ENCODE measurements at regions not wholly inside any gene's neighbourhood (a gene's known extent, or its start where the extent isn't known, plus 50 kb on each side); places are given as distances from the start of the nearest gene placed in this dataset.

DNA sequence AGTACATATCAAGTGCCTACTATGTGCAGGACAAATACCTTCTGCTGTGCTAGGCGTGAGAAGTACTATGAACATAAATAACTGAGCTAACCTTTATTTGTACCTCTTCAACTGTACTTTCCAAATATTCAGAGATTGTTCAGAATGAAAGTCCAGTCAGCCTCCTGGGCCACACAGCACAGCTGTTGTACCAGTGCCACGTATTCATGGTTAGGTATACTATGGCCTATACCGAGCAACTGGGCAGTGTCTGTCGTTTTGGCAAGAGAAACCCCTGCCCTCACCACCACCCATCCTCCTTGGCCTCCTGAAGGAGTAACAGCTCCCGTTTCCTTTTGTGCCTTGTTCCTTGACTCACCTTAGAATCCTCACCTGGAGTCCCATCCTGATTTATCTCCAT is 53.0 kb downstream of the RASSF10 start:
- WGBS, 2 donors = 82 to 87% methylated on average over 5 of the region's 5 CpGs
- intact Hi-C loops (cut with DNase I) = no loop called here
- H3K9me3 ChIP-seq = no peaks in the 10 kb centered on the region
- no peaks in the 10 kb centered on the region for H3K36me3 ChIP-seq
- peaks cover 0 to 10% (median 0%) of the 10 kb centered on the region in 3 donors for H3K27me3 ChIP-seq
- no peak overlapping the region for H3K4me3 ChIP-seq
- no peaks in the 10 kb centered on the region for H3K4me1 ChIP-seq
- DNase-seq = no peak
- TF ChIP-seq POLR2AphosphoS5 (IDR thresholded peaks at IDR 0.05) = no peak
- TF ChIP-seq, protein P1, sequence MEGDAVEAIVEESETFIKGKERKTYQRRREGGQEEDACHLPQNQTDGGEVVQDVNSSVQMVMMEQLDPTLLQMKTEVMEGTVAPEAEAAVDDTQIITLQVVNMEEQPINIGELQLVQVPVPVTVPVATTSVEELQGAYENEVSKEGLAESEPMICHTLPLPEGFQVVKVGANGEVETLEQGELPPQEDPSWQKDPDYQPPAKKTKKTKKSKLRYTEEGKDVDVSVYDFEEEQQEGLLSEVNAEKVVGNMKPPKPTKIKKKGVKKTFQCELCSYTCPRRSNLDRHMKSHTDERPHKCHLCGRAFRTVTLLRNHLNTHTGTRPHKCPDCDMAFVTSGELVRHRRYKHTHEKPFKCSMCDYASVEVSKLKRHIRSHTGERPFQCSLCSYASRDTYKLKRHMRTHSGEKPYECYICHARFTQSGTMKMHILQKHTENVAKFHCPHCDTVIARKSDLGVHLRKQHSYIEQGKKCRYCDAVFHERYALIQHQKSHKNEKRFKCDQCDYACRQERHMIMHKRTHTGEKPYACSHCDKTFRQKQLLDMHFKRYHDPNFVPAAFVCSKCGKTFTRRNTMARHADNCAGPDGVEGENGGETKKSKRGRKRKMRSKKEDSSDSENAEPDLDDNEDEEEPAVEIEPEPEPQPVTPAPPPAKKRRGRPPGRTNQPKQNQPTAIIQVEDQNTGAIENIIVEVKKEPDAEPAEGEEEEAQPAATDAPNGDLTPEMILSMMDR (IDR thresholded peaks at IDR 0.05) = no peak
- no peak for TF ChIP-seq EP300 (IDR thresholded peaks at IDR 0.05)
- no peak for TF ChIP-seq POLR2A (IDR thresholded peaks at IDR 0.05)
- no peak overlapping the region for H3K27ac ChIP-seq

DNA sequence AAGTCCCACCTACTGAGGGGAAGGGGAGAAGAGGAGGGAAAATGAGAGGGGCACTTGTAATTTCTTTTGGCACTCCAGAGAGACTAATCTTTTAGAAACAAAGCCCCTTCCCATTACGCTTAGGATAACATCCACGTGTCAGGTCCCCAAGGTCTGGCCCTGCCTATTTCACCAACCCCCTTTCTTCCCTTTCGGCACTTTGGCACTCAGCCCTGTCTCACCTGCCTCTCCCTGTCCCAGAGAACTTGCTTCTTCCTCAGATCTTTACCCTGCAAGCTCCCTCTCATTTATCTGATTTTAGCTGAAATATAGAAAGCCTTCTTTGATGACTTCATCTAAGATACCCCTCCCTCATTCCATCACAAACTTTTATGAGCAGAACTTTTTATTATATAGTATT is 55.5 kb downstream of the RASSF10 start:
- intact Hi-C loops (cut with DNase I) = no loop called here
- peaks cover 0 to 10% (median 0%) of the 10 kb centered on the region in 3 donors for H3K27me3 ChIP-seq
- DNase-seq = no peak
- H3K4me1 ChIP-seq = no peaks in the 10 kb centered on the region
- TF ChIP-seq POLR2A (IDR thresholded peaks at IDR 0.05) = no peak
- TF ChIP-seq, protein P1 (IDR thresholded peaks at IDR 0.05) = no peak
- TF ChIP-seq EP300 (IDR thresholded peaks at IDR 0.05) = no peak
- no peak for TF ChIP-seq POLR2AphosphoS5 (IDR thresholded peaks at IDR 0.05)
- no peak overlapping the region for H3K27ac ChIP-seq
- H3K9me3 ChIP-seq = no peaks in the 10 kb centered on the region
- H3K4me3 ChIP-seq = no peak overlapping the region
- 15 to 62% methylated on average over 3 of the region's 3 CpGs for whole genome bisulfite sequencing, 2 donors
- H3K36me3 ChIP-seq = no peaks in the 10 kb centered on the region

DNA sequence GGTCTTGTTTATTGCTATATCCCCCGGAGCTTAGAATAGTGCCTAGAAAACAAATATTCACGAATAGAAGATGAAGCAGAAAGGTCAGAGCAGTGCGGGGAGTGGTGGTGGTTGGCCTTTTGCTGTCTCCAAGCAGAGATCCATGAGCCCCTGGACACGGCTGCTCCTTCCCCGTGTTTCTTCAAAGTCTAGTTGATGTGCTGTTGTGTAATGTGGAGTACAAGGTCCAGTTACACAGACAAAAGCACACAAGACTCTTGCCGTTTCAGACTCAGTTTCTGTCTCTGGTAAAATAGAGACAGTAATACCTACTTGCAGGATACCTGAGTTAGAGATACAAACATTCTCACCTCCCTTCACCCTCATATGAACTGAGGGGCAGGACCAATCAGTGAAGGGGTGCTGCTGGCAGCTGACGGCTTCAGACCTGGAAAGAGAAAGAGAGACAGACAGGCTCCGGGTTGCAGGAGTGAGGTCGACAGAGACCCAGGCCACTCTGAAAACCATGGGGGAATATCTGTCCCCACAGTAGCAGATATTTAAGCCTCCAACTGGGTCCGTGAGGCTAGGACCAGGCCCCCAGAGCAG is 56.2 kb downstream of the RASSF10 start:
- intact Hi-C loops (cut with DNase I) = no loop called here
- 21 to 73% methylated on average over 10 of the region's 10 CpGs for WGBS, 2 donors
- H3K27me3 ChIP-seq = peaks cover 0 to 10% (median 0%) of the 10 kb centered on the region in 3 donors
- H3K4me1 ChIP-seq = no peaks in the 10 kb centered on the region
- H3K36me3 ChIP-seq = no peaks in the 10 kb centered on the region
- TF ChIP-seq POLR2AphosphoS5 (IDR thresholded peaks at IDR 0.05) = no peak
- TF ChIP-seq, protein P1 (IDR thresholded peaks at IDR 0.05) = no peak
- no peak for TF ChIP-seq EP300 (IDR thresholded peaks at IDR 0.05)
- TF ChIP-seq POLR2A (IDR thresholded peaks at IDR 0.05) = no peak
- H3K9me3 ChIP-seq = no peaks in the 10 kb centered on the region
- H3K27ac ChIP-seq = no peak overlapping the region
- DNase-seq = no peak
- H3K4me3 ChIP-seq = no peak overlapping the region

DNA sequence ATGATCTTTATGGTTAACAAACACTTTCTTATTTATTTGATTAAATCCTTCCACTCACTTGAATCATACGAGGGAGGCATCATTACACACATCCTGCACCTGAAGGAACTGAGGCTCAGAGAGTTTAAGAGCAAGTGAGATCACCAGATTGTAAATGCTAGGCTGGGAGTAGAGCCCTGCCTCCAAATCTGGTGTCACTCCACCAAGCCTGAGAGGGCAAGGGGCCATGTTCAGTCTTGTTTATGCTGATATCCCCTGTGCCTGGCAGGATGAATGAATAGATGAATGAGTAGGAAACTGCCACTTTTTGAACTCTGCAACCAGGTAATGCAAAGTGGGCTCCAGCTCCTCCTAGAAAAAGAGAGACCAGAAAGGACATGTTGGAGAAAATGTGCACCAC is 59.1 kb downstream of the RASSF10 start:
- no peaks in the 10 kb centered on the region for H3K36me3 ChIP-seq
- H3K9me3 ChIP-seq = no peaks in the 10 kb centered on the region
- H3K4me1 ChIP-seq = no peaks in the 10 kb centered on the region
- WGBS, 2 donors = 72 to 76% methylated on average over 1 of the region's 1 CpG
- TF ChIP-seq EP300 (IDR thresholded peaks at IDR 0.05) = no peak
- TF ChIP-seq, protein P1 (IDR thresholded peaks at IDR 0.05) = no peak
- TF ChIP-seq POLR2AphosphoS5 (IDR thresholded peaks at IDR 0.05) = no peak
- no peak for TF ChIP-seq POLR2A (IDR thresholded peaks at IDR 0.05)
- H3K27ac ChIP-seq = no peak overlapping the region
- intact Hi-C loops (cut with DNase I) = no loop called here
- H3K27me3 ChIP-seq = peaks cover 0 to 10% (median 0%) of the 10 kb centered on the region in 3 donors
- no peak for DNase-seq
- no peak overlapping the region for H3K4me3 ChIP-seq
